Stimulated activated CD4-positive, alpha-beta T cell treated with anti-CD3 and anti-CD28 coated beads, Interleukin-2, amount 100 ng/mL, for 4 hours (primary cell): ENCODE measurements at regions not wholly inside any gene's neighbourhood (a gene's known extent, or its start where the extent isn't known, plus 50 kb on each side); places are given as distances from the start of the nearest gene placed in this dataset.

ENCODE experiments used
- DNase-seq: peaks from one replicate; pipeline ENCODE4 v3.0.0-alpha.2; 2020; ENCODE audit warnings: low read depth

DNA sequence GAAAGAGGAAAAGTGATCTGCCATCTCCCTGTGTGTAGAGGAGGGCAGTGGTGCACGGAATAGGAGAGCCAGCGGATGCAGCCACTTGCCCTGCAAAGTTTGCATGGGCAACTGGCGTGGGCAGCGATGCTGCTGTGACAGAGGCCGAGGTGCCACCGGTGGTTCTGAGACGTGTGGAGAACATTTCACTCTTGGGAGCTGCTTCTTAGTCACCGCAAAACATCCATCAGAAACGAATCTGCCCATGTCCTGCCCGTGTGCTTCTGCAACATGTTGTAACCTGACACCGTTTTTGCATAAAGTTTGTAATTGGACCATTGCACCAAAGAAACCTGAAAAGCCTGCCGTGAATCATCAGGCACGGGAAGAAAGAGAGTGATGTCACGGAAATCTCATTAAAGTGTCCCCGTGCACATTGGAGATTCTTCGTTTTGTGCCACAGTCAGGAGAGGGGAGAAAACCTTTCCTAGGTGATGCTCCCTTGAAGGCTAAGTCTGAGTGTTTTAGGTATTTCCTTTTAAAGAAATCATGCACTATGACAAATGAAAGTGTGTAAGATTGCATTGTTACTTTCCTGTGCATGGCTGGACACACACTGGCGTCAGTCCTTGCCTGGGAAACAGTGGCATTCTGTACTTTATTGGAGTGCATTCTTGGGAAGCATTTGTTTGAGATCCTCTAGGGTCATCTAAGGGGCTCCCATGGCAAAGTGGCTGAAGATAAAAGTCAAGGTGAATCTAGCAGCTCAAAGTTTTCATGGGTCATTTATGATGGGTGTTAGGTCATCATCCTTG lies 302.6 kb downstream of the KLF6 start:
- no peak for DNase-seq

DNA sequence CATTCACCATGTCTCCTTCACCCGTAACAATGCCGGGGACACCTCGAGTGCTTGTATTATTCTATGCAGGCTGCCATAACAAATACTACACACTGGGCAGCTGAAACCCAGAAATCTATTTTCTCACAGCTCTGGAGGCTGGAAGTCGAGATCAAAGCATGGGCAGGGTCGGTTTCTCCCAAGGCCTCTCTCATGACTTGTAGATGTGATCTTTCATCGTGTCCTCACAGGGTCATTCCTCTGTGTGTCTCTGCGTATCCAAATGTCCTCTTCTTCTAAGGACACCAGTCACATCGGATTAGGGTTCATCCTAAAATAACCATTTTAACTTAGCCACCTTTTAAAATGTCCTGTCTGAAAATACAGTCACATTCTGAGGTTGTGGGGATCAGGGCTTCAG lies 303.5 kb downstream of the KLF6 start:
- no peak for DNase-seq

DNA sequence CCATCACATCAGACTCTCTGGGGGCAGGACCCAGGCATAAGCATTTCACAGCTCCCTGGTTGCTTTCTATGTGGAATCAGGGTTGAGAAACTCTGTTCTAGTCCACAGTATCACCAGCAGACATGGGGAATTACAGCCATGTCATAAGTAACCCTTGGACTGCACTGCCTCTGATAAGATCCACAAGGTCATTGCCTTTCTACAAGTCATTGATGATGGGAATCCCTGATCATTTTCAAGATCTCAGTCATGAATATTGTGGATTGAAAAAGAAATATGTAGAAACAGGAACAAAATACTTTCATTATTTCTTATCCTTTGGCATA lies 304.1 kb downstream of the KLF6 start:
- DNase-seq, result no peak

DNA sequence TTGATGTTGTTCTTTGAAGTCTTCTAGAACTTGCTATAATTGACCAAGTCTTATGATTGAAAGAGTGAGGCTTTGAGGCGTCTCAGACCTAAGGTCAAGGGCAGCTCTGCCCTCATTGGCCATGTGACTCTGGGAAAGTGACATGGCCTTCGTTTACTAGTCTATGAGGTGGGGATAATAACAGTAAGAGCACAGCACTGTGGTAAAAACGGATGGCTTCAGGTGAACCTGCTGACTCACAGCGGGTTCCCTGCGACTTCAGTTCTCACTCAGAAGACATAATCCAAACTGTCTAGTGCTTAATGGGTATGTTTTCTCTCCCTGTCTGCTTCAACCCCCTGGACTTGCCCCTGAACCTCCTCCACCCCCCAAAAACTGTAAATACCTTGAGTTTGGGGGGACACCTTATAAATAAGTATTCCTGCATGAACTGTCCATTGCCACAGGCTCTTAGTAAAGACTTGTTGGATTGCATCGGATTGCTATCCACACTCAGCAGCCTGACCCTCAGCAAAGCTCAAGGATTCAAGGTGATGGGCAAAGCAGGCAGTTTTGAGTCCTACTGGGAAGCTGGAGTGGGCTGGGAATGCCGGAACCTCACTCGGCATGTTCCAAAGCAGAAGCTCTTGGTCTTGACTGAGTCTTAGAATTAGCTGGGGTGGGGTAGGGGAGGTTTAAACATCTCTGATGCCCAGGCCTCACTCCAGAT lies 304.6 kb downstream of the KLF6 start:
- DNase-seq, result no peak

DNA sequence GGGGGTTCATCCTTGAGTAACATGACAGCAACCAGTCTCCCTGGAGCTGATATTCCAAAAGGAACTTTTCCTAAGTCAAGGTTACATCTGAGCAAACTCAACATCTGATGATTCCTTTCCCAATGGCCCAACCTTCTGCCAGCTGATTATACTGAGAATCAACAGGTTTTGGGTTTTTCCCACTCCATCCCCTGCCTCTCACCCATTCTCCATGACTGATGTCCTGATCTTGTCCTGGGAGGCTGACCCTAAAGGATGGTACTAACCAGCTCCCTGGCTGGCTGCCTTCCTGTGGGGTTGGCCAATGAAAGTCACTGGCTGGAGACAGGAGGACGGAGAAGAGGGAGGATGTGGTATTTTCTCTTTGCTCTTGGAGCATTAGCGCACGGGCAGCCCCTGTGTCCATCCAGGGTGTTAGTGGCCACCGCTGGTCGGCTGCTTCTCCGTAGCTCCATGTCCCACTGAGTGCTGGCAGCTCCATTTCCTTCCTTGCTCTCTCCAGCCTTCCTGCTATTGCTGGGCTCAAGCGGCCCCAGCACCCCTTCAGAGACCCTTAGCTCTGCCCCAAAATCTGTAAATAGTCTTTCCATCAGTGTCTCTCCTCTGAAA lies 306.2 kb upstream of the PITRM1 start:
- DNase-seq, result no peak

DNA sequence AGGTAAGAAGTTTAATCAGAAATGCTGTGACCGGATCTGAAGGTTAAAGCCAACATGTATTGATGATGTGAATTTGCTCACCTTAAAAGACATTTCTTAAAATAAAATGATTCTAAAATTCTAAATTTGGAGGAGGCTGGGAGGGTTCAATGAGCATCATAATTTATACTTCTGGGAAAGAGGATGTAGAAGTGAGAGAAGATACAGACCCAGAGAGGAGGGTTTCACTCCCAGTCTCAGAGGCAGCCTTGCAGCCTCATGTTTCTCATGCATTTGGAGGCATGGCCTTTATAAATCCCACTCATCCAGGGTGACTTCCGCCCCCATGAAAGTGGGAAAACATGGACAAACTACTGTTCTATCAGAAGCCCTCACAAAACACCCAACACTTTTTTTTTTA lies 305.6 kb upstream of the PITRM1 start:
- DNase-seq, result no peak

DNA sequence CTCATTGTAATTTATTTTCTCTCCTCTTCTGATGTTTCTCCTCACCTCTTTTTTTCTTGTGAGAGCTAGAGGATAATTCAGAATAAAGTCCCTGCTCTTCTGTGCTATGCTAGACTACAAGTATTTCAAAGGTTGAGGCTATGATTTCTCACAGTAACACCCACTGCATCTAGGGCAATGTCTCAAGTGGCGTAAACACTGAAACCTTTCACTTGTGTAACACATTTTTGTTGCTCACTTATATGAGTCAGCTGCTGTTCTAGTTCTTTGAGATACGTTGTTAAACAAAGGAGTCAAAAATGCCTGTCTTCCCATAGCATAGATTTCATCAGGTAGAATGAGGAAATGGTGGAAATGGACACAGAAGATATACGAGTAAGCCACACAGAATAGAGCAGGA lies 305.1 kb upstream of the PITRM1 start:
- DNase-seq, result no peak

DNA sequence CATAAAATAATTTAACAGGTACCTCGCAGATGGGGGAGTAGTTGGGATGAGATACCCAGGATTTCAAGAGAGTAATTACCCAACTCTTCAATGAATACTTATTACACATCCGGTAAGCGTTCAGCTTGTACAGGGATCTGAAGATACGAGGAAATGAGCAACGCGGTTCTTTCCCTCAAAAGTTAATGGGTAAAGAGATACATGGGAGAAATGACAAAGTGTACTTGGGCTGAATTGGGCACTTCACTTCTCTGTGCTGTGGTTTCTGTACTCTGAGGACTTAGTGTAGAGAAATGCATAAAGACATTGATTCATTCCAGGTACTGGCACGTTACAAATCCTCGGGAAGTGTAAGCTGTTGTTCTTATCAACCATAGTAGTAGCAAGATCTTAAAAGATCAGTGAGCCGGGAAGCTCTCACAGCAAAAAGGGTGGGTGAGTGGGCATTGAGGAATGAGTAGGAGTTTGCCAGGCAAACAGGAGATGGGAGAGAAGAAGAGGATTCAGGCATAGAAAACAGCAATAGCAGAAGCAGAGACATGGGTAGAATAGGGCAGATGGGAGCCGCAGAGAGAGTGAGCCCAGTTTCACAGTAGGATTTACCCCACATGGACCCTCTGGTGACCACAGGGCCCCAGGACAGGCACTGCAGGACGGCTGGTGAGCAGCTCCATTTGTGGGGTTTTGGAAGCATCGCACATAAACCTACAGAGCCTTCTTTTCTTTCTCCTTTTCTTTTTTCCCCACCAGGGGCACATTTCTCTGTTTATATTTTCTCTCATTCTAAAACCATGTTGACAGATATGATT lies 304.3 kb upstream of the PITRM1 start:
- DNase-seq, result no peak

DNA sequence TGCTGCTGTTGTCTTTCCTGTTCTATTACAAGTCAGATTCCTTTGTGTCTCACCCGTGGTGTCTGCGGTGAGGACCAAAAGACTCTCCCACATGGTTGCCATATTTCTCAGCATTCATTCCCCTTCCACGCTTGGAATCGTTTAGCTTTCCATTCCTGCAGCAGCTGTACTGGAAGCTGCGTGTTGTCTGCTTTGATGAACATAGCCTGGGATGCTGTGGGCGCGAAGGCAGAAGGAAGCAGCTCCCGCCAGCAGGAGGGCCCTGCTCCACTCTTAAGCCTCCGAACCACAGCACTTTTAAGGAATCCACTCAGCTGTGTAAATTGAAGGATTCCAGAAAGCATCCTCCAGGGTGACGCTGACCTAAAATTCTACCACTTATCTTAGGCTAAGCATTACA lies 303.6 kb upstream of the PITRM1 start:
- no peak for DNase-seq

DNA sequence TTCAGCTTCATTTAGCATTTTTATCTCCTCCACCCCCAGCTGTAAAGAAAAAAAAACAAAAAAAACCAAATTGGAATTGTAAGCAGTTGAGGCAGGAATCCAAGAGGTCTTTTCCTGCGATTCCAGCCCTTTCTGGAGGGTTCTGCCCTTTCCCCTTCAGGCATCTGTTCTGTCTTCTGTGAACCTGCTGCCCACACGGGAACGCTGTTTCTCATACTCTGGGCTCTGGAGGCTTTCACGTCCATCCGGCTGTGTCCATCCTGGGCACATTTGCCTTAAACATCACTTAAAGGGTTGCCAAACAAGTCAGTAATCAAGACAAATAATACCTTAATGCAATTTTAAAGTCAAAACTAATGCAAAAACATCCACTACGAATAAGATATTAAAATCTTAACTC lies 302.8 kb upstream of the PITRM1 start:
- DNase-seq, result no peak

DNA sequence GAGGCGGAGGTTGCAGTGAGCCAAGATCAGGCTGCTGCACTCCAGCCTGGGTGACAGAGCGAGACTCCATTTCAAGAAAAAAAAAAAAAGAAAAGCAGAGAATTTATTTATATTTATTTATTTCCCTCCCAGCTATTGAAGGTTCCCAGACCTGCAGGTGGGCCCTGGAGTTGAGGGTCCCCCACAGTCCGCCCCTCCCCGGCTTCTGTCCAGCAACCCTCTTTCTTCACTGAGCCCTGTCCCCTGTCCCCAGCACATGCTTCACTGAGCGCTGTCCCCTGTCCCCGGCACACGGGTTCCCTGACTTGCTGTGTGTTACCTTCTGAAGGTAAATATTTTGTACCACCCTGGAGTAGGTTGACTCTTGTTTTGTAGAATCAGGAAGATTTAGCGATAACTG lies 301.7 kb upstream of the PITRM1 start:
- no peak for DNase-seq

DNA sequence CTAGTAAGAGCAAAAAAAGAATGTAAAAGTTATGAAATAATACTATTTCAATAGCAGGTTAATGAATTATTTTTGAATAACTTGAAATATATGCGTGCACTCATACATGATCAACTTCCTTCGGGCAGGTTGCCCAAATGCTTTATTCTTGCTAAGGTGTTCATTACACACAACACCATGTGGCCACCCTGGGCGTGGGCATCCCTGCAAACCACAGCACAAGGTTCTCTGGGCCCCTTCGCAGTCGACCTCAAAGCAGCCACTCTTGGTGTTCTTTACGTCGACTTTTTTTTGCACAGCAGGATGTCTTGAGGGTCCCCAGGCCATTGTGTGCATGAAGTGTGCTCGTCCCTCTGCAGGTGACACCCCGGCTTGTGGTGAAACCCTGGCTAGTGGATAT lies 300.7 kb upstream of the PITRM1 start:
- no peak for DNase-seq

DNA sequence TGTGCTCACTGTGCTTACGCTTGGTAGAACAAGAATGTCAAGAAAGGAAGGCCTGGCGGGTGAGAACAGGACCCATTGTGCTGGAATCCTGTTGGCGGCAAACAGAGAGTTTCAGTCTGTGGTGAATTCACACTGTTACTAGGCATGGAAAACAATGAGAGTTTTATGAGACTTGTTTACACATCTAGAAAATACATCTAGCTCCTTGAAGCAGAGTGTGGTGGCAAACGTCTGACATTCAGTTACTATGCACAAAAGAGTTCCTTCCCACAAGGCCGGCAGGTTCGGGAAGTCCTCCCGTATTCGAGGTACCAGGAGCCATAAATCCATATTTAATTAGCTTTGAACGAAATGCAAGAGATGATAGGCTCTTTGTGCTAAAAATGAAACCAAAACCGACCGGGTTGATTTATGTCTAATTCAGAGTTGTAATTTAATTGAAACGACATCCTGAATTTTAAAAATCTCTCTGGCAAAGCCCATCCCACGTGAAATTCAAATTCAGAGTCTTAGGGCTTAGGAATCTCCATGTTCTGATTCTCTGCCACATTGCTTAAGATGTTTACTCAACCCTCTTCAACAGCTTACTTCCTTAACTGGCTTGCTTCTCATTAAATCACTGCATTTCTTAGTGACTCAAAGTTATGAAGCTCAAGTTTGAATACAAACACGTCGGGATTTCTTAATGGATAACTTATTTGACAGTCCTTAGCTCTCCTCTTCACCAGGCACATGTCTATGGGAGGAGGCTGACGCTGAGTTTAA lies 299.9 kb upstream of the PITRM1 start:
- DNase-seq, result no peak

DNA sequence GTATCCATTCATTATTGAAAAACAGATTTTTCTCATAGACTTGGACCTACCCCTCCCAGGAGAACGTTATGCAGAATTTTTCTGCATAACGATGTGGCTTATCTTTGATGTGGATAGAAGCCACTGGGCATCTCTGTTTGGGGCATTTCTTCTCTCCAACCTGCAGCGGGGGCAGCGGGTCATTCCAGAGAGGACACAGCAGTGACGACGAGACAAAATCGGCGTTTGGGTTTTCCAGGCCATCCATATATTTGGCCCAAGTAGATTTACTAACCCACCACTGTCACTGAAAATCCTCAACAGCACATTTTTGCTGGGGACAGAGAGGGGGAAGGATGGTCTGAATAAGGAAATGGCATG lies 299.3 kb upstream of the PITRM1 start:
- DNase-seq, result no peak

DNA sequence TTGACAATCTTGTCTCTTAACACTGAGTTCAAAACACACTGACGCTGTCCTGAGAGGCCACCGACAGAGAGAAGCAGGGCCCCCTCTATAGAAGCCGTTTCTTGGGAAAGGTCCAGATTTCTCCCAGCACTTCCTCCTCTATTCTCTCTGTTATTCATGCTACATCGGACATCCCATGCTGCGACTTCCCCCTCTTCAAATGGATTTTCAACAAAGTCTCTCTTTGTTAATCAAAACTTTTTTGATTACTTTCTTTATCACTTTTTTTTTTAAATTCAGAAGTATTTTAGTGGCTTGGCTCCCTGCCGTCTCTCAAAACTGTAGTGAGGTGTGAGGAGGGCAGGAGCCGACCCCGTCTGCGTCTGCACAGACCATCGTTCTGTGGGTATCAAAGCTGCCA lies 298.9 kb upstream of the PITRM1 start:
- DNase-seq, result no peak

DNA sequence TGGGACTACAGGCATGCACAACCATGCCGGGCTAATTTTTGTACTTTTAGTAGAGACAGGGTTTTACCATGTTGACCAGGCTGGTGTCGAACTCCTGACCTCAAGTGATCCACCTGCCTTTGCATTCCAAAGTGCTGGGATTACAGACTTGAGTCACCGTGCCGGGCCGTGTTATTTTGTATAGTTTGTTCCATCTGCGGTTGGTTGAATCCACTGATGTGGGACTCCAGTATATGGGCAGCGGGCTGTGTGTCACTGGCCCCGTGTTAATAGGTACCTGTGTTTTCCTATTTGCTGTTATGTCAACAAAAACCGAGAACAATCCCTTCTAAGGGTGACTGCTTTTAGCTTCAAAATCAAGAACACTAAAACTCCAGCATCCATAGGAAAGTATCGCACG lies 297.6 kb upstream of the PITRM1 start:
- DNase-seq, result no peak

DNA sequence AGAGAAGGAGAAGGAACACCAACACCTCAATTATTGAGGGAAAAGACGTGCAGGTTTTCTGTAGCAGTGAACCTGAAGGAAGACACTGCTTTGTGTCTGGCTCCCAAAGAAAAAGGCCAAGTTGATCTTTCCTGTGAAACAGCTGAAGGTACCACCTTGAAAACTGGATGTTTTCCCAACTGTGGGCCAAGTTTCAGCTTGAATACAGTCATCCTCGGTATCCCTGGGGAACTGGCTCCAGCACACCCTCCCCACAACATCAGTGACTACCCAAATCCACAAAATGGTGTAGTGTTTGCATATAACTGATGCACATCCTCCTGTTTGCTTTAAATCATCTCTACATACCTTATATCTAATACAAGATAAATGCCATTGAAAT lies 297.0 kb upstream of the PITRM1 start:
- no peak for DNase-seq

DNA sequence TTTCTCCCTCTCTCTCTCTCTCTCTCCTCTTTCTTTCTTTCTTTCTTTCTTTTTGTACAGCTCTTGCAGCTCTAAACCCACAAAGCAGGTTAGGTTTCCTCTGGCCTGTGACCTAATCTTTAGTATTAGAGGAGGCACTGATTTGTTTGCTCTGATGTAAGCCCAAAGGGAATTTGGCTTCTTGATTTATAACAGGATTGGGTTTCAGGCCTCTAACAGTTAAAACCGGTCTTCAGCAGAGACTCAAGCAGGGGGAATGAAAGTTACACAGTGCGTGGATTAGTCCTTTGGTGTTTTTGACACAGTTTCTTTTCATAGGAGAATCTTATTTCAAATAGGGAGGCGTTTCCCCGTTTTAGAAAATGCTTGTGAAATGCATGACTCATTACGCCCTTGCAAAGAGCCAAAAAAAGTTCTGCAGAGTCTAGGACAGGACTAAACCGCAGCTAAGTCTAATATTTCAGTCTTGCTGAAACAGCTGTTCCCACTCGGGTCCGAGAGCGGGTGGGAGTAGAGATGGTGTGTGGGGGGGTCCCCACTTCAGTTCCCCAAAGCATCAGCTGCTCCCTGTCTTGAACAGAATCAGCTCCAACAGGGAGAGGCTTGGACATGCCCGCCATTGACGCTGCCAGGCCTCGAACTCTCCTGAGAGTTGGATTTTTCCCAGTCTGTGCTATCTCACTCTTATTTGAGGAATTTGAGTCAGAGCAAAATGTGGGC lies 296.5 kb upstream of the PITRM1 start:
- no peak for DNase-seq

DNA sequence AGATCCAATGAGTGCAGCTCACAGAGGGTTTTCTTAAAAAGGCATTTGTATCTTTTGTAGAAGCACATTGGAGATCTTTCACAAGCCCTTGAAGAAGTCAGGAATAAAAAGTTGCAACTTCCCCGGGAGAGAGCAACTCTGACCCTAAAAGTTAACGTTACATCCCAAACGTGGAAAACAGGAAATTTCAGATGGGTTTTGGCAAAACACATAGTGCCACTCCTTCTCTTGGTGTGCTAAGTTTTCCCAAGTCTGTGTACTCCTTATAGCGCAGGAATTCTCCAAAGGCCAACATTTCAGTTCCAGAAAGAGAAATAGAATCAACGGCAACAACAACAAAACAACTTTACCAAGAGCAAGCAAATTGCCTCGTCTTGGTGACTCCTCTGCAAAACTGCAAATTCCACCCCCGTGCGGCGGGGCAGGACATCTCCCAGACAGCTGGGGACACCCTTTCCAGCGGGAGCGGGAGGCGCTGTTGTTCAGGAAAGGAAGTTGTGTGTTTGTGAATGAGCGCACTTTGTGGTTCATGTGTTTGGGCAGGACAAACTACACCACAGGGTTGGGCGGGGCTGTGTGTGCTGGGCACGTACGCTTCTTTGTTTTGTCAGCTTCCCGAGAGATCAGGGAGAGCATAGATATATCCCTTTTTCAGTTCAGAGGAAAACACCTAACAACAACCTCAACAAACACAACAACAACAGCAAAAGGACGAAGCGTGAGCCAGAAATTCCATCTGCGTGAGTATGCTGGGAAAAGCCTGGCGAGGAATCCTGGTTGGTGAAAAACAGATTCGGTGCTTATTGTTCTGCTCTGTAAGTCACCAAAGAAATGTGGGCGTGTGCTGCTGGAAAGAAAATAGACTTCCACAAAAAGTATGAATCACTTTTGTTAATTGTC lies 294.7 kb upstream of the PITRM1 start:
- DNase-seq, result no peak

DNA sequence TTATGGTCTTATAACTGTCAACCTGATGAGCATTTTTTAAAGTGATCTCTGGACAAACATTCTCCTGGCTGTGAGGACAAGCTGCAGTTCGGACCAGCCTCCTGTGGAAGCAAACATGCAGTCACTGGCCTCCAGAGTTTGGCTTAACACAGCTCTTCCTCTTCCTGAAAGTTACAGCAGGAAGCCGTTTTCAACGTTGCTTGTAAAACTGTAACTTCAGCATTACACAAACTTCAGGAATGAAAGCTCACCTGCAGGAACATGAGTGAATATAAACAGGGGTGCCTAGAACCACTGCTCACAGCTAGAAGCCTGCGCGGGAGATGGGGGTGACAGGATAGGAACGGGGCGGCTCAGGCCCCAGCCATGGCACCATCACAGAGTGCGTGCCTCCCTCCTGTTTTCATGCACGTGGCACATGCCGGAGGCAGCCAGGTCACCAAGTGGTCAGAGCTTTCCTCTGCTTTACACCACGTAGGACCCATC lies 292.9 kb upstream of the PITRM1 start:
- no peak for DNase-seq
